Fibroblast of lung (primary cell): ENCODE measurements at regions not wholly inside any gene's neighbourhood (a gene's known extent, or its start where the extent isn't known, plus 50 kb on each side); places are given as distances from the start of the nearest gene placed in this dataset.
"Not testable (repeated sequence)": the region's sequence is repeated elsewhere in the genome, so short reads cannot be mapped to it uniquely, and the experiment has no call there.

Experiments
- DNase-seq, 2 donors: peaks; one replicate each; pipeline versions ENCODE4 v3.0.0 to v3.0.0-alpha.2; 2010; ENCODE audit warnings: low read depth in 2 of 2
- H2AFZ ChIP-seq: 2 replicates; pipeline ENCODE4 v1.5.1; 2012; ENCODE audit warnings: low read length, control low read depth, inconsistent platforms
- H3K27ac ChIP-seq: 2 replicates; pipeline ENCODE4 v1.5.1; 2011; ENCODE audit warnings: low read length, control low read depth; ENCODE audit not compliant: insufficient read depth
- H3K27me3 ChIP-seq: 2 replicates; pipeline ENCODE4 v1.5.1; 2011; ENCODE audit warnings: mild to moderate bottlenecking, low read length; ENCODE audit not compliant: control insufficient read depth, insufficient read depth
- H3K36me3 ChIP-seq: 2 replicates; pipeline ENCODE4 v1.5.1; 2011; ENCODE audit warnings: low read length; ENCODE audit not compliant: control insufficient read depth, insufficient read depth
- H3K4me1 ChIP-seq: 2 replicates; pipeline ENCODE4 v1.5.1; 2011; ENCODE audit warnings: low read length; ENCODE audit not compliant: control insufficient read depth, insufficient read depth; ENCODE audit errors: extremely low read depth
- H3K4me2 ChIP-seq: 2 replicates; pipeline ENCODE4 v1.5.1; 2011; ENCODE audit warnings: low read length, control low read depth; ENCODE audit not compliant: insufficient read depth; ENCODE audit errors: extremely low read depth
- H3K4me3 ChIP-seq, 4 experiments: fragments of 200-600 bp in 1 of 4; sonication (generic) in 1 of 4; replicated peaks in 1 of 4; 2 replicates each; pipeline ENCODE4 v1.5.1; 2011 to 2016; ENCODE audit warnings: low read length in 4 of 4, low read depth in 3 of 4, mild to moderate bottlenecking in 3 of 4, control low read depth in 2 of 4, inconsistent platforms in 1 of 4, mixed read lengths in 1 of 4; ENCODE audit not compliant: insufficient read depth in 1 of 4; ENCODE audit errors: control extremely low read depth in 1 of 4
- H3K79me2 ChIP-seq: 2 replicates; pipeline ENCODE4 v1.5.1; 2012; ENCODE audit warnings: mild to moderate bottlenecking, low read length, inconsistent platforms; ENCODE audit not compliant: control insufficient read depth, insufficient read depth
- H3K9ac ChIP-seq: 2 replicates; pipeline ENCODE4 v1.5.1; 2011; ENCODE audit warnings: mild to moderate bottlenecking, low read length, control low read depth; ENCODE audit not compliant: insufficient read depth
- H3K9me3 ChIP-seq: 2 replicates; pipeline ENCODE4 v1.5.1; 2012; ENCODE audit warnings: low read depth, low read length; ENCODE audit not compliant: control insufficient read depth, insufficient read depth
- H4K20me1 ChIP-seq: 2 replicates; pipeline ENCODE4 v1.5.1; 2011; ENCODE audit warnings: low read length; ENCODE audit not compliant: control insufficient read depth, insufficient read depth; ENCODE audit errors: extremely low read depth
- EZH2 ChIP-seq: IDR thresholded peaks from 2 replicates; pipeline ENCODE4 v1.5.1; 2012; ENCODE audit warnings: low read length, control low read depth, mild to moderate bottlenecking; ENCODE audit errors: missing control alignments
- TF ChIP-seq, protein P1 (sequence below), 2 donors: IDR thresholded peaks in 1 of 2; conservative IDR thresholded peaks in 1 of 2; 1 replicate in 1 of 2; 2 replicates in 1 of 2; pipeline ENCODE4 v1.5.1; 2011 to 2012; ENCODE audit warnings: low read length in 2 of 2, control low read depth in 1 of 2, inconsistent platforms in 1 of 2, low read depth in 1 of 2, mild to moderate bottlenecking in 1 of 2

DNA sequence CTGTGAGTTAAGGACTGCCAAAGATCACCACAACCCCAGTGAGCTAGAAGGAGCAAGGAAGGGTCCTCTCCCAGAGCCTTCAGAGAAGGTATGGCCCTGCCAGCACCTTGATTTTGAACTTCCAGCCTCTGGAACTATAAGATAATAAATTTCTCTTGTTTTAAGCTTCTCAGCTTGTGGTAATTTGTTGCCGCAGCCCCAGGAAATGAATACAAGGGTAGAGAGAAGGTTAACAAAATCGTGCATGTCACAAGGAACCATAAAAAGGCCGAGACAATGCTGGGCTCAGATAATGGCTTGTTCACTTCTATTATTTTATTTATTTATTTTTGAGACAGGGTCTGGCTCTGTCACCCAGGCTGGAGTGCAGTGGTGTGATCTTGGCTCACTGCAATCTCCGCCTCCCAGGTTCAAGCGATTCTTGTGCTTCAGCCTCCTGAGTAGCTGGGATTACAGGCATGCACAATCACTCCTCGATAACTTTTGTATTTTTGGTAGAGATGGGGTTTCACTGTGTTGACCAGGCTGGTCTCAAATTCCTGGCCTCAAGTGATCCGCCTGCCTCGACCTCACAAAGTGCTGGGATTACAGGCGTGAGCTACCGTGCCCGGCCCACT is 71.5 kb downstream of the WSB1 start:
- not testable (repeated sequence) for H3K9me3 ChIP-seq, H3K79me2 ChIP-seq, DNase-seq, H3K4me2 ChIP-seq, H3K36me3 ChIP-seq, H2AFZ ChIP-seq, H4K20me1 ChIP-seq, H3K4me3 ChIP-seq, H3K27ac ChIP-seq, H3K4me1 ChIP-seq, H3K9ac ChIP-seq, H3K27me3 ChIP-seq

DNA sequence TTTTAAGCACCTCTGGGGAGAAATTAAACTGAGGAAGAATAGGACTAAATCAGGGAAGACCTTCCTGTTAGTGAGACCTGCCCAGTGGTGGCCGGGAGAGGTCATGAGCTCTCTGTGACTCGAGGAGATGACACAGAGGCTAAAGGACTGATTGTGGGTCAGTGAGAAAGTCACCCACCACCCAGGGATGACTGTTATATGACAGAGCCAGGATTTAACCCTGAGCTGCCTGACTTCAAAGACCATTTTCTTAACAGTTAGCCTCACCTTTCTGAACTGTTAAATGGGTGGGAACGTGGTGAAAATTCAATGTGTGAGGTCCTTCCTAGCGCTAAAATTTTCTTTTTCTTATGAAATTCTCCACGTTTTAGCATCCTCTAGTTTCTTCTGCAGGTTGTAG is 72.5 kb downstream of the WSB1 start:
- H3K4me2 ChIP-seq, result no peak overlapping the region
- no peaks in the 10 kb centered on the region for H3K27me3 ChIP-seq
- no peak overlapping the region for H2AFZ ChIP-seq
- no peak overlapping the region for H3K9ac ChIP-seq
- no peaks in the 10 kb centered on the region for H4K20me1 ChIP-seq
- H3K36me3 ChIP-seq, result no peaks in the 10 kb centered on the region
- H3K79me2 ChIP-seq, result no peaks in the 10 kb centered on the region
- DNase-seq, result no peak
- H3K27ac ChIP-seq, result no peak overlapping the region
- TF ChIP-seq, protein P1, sequence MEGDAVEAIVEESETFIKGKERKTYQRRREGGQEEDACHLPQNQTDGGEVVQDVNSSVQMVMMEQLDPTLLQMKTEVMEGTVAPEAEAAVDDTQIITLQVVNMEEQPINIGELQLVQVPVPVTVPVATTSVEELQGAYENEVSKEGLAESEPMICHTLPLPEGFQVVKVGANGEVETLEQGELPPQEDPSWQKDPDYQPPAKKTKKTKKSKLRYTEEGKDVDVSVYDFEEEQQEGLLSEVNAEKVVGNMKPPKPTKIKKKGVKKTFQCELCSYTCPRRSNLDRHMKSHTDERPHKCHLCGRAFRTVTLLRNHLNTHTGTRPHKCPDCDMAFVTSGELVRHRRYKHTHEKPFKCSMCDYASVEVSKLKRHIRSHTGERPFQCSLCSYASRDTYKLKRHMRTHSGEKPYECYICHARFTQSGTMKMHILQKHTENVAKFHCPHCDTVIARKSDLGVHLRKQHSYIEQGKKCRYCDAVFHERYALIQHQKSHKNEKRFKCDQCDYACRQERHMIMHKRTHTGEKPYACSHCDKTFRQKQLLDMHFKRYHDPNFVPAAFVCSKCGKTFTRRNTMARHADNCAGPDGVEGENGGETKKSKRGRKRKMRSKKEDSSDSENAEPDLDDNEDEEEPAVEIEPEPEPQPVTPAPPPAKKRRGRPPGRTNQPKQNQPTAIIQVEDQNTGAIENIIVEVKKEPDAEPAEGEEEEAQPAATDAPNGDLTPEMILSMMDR (conservative IDR thresholded peaks at IDR 0.05 in 1 of 2, IDR thresholded peaks at IDR 0.05 in 1 of 2; ENCODE audit: low read depth in 1 of 2, low read length in 2 of 2), result no peak
- no peak for TF ChIP-seq EZH2
- H3K4me3 ChIP-seq, result no peak overlapping the region
- peaks cover 2% of the 10 kb centered on the region for H3K4me1 ChIP-seq
- H3K9me3 ChIP-seq, result no peaks in the 10 kb centered on the region

DNA sequence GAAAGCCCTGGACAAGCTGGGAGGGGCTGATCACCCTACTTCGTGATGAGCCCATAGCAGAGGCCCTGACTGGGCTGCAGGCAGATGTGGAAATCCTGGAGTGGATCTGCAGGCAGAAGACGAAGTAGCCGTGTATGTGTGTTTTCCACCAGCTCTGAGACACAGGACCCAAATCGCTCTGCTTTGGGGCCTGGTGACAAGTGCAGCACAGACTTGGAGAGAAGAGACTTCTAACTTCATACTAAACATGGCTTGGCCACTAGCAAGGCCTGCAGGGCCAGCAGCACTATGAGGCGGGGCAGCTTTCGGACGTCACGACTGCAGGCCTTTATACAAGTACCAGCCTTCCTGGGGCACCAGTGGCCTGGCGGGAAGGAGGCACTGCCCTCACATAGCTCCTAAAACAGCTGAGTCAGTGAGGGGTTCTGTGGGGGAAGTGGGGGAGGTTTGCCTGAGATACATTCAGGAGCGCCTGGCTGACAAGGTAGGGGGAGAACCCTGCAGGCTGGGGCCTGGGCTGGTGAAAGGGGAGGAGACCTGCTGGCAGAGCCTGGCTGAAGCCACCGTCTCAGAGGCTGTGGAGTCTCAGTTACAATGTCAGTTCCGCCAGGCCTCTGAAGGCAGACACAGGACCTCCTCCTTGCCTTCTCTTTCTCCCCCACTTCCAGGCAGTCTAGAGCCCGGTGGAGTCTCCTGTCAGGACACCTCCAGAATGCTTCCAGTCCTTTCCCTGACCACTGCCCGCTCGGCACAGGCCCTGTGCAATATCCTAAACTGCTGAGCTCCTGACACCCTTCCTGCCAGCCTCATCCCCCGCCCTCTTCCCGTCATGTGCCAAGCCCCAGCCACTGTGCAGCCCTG is 73.4 kb downstream of the WSB1 start:
- no peaks in the 10 kb centered on the region for H3K27me3 ChIP-seq

More for the DNA sequence above, 73.4 kb downstream of the WSB1 start:
- H3K27ac ChIP-seq, result no peak overlapping the region
- H3K4me3 ChIP-seq, result no peak overlapping the region
- H3K79me2 ChIP-seq, result no peaks in the 10 kb centered on the region
- no peaks in the 10 kb centered on the region for H3K9me3 ChIP-seq
- no peak for DNase-seq
- H2AFZ ChIP-seq, result no peak overlapping the region
- H3K9ac ChIP-seq, result no peak overlapping the region
- H3K4me1 ChIP-seq, result peaks cover 2% of the 10 kb centered on the region
- no peaks in the 10 kb centered on the region for H3K36me3 ChIP-seq
- H3K4me2 ChIP-seq, result no peak overlapping the region
- no peaks in the 10 kb centered on the region for H4K20me1 ChIP-seq
- TF ChIP-seq, protein P1 (conservative IDR thresholded peaks at IDR 0.05 in 1 of 2, IDR thresholded peaks at IDR 0.05 in 1 of 2; ENCODE audit: low read depth in 1 of 2, low read length in 2 of 2), result no peak
- no peak for TF ChIP-seq EZH2
